Muscle of arm (tissue), 1 donor: ENCODE measurements at regions not wholly inside any gene's neighbourhood (a gene's known extent, or its start where the extent isn't known, plus 50 kb on each side); places are given as distances from the start of the nearest gene placed in this dataset.

ENCODE experiments used
- DNase-seq: peaks from one replicate; pipeline ENCODE4 v3.0.0-alpha.2; 2013

DNA sequence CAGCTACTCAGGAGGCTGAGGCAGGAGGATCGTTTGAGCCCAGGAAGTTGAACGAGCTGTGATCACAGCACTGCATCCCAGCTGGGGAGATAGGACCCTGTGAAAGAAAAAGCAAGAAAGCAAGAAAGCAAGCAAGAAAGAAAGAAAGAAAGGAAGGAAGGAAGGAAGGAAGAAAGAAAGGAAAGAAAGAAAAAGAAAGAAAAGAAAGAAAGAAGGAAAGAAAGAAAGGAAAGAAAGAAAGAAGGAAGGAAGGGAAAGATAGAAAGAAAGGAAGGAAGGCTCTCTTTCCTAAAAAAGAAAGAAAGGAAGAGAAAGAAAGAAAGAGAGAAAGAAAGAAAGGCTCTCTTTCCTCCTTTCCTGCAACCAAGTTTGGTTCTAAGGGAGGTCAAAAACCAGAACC is 380.3 kb downstream of the PCNX1 start:
- DNase-seq: no peak

DNA sequence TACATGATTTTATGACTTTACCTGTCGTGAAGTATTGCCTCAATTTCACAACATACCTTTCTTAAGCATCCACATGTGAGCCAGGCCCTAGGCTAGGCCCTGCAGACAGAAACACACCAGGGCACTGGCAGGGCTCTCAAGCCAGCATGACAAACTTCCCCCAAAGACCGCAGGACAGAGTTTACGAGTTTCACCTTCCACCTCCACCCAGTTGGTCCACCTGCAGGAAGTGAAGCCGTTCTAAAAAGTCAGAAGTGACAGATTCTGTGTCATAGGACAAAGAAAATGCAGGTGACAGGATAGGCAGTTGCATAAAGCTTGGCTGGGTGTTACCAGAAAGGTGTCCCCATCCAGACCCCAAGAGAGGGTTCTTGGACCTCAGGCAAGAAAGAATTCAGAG is 382.3 kb downstream of the PCNX1 start:
- no peak for DNase-seq

DNA sequence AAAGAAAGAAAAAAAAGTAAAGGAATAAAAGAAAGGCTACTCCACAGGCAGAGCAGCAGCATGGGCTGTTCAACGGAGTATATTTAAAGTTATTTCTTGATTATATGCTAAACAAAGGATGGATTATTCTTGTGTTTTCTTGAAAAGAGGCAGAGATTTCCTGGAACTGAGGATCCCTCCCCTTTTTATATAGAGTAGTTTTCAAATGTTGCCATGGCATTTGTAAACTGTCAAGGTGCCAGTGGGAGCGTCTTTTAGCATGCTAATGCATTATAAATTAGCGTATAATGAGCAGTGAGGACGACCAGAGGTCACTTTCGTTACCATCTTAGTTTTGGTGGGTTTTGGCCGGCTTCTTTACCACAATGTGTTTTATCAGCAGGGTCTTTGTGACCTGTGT is 383.0 kb downstream of the PCNX1 start:
- DNase-seq: no peak

DNA sequence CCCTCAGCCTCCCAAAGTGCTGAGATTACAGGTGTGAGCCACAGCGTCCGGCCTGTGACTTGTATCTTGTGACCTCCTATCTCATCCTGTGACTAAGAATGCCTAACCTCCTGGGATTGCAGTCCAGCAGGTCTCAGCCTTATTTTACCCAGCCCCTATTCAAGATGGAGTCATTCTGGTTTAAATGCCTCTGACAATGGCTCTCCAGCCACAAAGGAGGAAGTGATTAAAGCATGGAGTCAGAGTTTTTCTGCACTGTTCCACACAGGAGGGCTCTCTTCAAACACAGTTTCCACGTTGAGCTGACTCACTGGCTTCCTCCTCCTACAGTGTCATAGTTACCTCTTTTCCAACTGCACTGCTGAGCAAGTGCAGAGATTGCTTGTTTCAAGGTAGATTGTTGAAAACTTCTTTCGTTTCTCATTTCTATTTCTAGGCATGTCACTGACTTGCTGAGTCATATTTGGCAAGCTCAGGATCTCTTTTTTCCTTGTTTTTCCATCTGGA is 383.8 kb downstream of the PCNX1 start:
- peak; percentile 23 for DNase-seq

DNA sequence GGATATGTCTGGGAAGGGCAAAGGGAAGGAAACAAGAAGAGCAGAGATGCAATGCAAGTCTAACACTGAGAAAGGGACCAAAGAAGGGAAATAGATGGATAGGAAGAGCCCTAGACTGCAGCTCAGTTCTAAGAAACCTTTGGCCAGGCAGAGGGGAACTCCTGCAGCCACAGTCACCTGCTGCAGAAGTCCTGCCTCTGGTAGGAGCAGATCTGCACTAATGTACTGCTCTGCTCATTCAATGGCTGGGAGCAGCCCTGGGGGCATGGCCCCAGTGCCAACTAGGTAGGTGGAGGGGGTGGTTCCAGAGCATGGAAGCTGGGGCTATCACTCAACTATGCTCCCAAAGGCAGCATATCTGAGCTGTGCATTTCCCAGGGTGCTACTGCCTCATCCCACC is 388.9 kb downstream of the PCNX1 start:
- DNase-seq: no peak

DNA sequence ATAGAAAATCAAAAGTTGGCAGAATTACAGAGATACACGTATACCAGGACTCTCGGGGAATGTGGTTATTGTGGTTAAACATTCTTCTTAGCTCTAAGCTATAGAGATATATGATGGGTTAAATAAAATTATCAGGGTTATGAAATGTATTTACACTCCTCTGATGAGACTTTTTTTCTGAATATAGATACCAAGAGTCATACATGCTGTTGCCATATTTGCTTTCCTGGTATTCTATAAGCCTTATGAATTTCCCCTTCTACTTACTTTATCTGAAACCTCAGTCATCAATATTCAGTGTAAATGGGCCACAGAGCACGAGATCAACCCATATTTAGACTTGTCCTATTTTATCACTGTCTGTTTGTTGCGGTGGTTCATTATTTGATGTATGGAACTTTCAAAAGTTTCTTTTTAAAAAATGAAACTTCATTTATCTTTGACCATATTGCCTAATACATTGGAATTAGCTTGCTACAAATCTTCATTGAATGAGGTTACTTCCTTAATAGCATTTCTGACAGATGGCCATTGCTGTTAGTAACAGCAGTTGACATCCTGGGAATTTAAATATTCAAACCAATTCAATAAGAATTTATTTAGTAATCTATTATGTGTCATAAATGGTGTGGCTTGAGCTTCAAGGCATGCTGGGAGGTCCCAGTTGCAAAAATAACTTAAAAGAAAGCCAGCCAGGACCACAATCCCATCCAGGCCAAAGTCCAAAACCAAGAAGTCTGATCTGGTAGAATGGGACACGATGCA is 393.5 kb downstream of the PCNX1 start:
- no peak for DNase-seq

DNA sequence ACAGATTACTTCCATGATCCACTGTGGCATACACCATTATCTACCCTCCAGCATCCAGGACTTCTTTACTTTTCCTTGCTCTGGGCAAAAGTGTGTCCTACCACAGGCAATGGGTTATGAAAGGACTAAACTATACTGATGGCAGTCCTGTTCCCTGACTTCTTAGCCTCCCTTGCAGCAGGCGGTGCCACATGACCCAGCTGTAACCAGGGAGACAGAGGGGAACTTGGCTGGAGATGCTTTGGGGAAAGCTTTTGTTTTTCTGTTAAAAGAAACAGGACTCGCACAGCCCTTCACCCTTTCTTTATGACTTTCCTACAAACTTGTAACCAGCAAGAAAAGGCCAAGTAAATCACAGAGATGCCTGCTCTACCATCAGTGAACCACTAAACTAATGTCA is 394.4 kb downstream of the PCNX1 start:
- no peak for DNase-seq

DNA sequence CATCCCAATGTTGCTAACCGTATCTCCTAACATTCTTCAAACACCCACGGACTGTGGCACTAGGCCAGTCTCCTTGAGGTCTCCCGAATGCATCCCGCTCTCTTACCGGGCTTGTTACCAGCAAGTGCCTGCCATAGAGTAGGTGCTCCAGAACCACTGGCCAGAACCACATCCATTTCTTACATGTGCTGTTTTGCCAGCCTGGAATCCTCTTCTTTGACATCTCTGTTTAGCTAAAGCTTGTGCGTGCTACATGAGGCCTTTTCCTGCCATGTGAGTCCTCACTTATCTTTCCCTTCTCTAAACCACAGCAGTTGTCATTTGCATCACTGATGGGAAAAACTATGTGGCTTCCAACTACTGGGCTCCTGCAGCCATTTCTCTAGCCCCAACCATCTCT is 397.4 kb downstream of the PCNX1 start:
- no peak for DNase-seq

DNA sequence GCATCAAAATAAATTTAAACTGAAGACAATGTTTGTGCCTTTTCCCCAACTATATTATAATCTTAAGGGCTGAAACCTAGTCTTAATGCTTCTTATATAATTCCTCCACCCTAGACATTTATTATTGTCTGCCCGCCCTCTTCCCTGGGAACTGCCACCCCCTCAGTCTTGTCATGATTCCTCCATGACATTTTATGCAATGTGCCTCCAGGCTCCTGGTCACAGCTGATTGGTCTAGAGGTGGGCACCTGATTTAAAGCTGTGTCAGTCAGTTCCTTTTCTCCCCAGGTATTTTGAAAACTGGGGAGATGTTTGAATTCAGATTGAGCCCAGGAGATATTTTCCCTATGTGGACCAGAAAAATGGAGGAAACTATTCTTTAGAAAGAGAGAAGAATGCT is 401.4 kb downstream of the PCNX1 start:
- DNase-seq: no peak

DNA sequence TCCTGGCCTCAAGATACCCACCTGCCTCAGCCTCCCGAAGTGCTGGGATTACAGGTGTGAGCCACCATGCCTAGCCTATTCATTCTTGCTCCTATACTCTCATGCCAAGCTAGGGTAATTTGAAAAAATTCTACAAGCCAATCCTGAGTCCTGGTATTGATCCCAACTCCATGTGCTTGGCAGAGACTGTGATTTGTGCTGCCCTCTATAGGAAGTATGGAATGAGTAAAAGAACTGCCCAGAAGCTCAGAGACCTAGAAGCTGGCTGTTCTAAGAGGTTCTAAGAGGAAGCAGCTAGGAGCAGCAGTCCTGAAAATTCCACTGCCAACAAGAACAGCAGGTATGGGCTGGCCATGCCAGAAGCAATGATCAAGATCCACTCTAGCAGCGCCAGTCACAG is 402.5 kb downstream of the PCNX1 start:
- DNase-seq: no peak

DNA sequence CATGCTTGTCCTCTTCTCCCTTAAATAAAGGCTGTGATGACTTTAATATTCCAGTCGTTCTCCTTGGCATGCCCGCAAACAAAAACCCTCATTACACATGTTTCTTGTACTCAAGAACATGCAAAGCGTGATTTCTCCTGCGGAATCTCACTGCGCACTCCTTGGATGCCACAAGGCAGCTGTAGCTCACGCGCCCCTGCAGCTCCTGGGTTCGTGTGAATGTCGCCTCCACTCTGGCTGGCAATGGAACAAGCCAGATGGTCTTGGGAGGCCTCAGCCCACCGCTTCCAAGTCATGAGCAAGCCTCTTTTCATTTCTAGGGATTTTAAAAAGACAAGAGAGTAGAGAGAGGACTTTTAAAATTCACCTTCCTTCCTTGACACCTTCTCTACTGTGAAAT is 403.8 kb downstream of the PCNX1 start:
- no peak for DNase-seq

DNA sequence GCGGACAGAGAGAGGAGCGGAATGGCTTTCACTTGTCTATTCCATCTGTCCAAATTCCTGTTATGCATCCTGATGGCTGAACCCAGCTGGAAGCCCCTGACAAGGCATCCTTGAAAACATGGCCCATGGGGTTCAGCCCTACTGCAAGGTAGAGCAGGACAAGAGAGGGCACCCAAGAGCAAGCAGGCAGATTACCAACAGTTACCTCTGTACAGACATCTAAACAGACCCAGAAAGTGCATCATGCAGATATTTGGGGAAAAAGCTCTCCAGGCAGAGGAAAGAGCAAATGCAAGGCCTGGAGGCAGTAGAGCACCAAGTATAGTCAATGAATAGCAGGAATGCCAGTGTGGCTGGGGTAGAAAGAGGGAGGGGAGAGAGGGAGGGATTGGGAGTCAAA is 407.5 kb downstream of the PCNX1 start:
- DNase-seq: no peak

DNA sequence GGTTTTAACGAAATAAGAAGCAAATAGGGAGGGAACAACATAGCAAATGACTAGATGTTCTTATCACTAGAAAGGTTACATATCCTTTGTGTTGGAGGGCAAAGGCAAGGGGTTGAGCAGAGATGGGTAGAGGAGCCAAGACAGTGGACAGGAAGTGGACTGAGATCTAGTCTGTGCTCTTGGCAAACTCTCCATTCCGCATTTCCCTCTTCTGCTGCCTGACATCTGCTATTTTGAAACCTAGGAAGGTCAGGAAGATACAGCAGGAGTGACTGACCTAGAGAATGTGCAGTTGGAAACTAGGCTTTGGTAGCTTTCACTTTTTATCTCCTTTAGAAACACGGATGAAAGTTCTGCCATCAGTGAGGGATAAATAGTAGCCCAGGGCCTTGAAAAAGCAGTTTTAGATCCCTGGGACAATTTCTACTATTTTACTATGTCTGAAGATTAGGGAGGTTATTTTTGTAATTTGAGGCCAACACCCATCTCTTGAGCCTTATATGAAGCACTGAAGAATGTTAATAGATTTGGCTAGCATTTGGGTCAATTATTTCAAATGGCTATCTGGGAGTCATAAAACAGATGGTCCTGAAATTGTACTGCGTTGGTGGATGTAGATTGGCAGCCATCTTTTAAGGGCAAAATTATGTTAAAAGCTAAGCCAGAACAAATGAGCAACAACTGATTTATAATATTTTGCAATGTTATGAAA is 410.3 kb downstream of the PCNX1 start:
- DNase-seq: no peak

DNA sequence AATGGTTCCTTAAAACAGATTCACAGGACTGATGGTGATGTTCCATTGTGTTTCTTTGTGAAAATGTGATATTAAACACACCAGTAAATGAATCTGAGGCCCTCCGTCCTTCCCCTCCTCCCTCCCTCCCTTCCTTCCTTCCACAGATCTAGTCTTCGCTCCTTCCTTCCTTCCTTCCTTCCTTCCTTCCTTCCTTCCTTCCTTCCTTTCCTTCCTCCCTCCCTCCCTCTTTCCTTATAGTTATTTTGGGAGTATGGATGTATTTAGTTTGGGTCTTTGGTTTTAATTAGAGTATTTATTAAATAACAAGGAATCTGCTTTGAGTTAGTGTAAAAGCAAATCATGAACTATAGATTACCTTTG is 410.8 kb downstream of the PCNX1 start:
- no peak for DNase-seq

DNA sequence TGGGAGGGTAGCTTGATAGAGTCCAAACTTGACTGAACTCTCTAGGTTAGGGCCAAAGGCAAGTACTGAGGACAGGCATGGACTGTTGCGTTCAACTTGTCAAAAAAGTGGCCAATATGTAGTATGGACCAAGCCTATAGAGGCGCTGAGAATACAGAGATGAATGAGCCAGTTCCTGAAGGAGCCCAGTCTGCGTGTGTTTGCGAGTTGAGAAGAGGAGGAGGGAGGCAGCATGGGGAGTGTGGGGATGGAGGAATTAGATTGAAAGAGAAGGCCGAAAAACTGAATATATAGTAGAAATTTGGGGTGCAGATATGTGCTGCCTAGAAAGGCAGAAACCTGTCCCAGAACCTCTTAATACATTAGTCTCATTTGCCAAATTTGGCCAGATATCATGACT is 412.4 kb downstream of the PCNX1 start:
- no peak for DNase-seq

DNA sequence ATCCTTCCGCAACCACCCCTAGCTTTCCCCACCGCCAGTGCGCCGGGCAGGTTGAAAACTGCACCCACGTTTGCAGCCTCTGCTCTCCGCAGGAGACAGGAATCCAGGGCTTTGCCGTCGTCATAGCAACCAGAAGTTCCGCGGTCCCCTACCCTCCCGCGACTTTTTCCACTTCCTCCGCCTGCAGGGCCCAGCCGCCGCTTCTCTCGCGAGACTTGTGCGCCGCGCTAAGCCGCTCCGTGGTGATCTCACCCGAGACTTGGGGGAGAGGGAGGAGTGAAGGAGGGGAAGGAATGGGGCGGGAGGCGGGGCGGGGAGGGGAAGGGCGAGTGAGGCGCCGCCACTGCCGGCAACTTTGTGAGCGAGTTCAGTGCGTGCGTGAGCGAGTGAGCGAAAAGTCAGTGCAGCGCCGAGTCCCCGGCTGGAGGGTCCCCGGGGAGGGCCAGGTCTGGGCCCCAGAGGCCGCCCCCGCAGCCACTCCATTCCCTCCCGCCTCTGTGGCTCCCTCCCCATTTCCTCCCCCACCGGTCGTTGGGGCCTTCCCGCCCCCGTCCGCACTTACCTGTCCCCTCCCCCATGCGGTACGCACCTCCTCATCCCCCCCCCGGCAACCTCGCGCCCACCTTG is 413.0 kb downstream of the PCNX1 start, which contains the start of gene SIPA1L1:
SIPA1L1 (plus strand) TSS at position 370 of the 627 bp plus-strand sequence.
- peak; percentile 99 for DNase-seq

DNA sequence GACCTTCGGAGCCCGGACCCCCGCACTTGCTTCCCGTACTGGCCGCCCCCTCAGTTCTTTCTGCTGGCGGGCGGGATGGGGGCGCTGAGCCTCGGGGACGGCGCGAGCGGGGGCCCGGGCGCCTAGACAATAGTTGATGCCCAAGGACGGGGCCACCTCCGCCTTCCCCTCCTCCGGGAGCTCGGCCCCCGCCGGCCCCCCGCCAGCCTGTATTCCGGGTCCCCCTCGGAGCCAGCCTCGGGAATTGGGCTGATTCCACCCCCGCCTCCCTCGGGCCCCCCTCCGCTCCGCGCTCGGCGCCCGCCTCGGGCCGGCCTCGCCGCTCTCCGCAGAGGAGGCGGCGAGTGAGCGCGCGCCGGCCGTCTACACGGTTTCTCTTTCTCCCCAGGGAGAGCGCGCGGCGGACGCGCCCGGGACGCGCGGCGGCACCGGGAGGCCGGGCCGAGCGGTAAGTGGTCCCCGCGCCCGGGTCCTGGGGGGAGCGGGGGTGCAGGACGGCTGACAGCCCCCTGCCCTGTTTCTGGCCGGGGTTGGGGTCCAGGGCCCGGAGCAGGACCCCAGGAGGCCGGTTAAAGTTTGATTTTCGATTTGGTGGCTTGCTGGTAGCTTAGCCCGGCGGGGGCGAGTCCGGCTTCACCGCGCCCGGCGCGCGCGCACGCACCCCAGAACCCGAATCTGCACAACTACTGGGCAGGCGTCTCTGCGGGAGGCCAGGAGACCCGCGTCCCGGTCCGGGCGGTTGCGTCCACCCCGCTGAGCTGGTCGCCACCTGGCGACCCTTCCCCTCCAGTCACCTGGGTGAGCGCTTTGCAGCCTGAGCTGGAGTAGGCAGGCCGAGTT is 413.7 kb downstream of the PCNX1 start:
- peak; percentile 52 for DNase-seq

DNA sequence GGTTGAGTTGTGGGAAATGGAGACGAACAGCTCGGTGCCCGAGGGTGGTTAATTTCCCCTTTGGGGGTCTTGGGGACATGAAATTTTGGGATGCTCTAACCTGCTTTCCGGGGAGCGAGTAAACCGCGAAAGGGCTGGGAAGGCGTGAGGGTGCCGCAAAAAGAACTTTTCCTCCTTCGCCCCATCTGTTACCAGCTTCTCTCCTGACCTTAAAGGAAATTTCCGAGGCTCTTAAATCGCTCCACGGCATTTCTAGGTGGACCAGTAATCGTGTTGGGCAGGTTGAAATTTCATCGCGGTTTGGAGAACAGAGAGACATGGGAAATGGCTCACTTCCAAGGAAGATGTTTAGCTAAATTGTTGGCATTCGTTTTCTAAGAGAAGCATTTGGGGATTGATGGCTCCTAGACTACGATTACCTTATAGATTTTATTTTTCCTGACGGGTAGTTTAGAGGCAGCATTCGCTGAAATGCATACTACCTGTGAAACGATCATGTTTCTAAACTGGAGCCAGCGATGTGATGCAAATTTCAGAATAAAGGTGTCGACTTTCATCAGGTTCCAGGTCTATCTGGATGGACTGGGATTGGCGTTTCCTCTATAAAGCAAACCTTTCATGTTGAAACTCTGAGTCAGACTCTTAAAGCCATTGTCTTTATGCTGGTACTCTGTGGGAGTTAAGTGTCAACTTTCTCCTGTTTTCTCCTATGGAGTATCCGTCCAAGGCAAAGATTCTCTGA is 414.5 kb downstream of the PCNX1 start:
- DNase-seq: peak; percentile 52

DNA sequence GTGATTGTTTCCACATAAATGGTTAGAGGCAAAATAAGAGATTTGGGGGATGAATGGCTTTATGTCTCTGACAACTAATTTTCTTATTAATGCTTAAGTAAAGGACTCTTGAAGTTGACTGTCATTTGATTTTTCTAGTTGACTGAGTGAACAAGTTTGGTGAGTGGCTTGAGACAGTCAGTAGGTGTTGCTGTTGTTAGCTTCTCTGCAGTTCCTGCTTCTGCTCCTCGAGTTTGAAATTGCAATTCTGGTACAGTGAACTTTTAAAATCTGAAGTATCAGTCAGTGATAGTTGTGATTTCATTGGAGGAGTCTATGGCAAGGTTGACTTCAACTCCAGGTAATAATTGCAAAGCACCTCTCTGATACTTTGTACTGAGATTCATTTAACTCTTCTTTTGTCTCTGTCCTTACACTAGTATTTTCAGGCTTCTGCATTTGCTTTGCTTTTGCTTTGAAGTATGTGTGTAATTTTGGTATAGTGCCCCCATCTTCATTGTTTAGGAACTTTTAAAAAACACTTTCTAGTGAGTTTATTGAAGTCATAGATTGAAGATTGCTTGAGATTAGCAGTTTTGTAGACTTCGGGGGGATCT is 415.5 kb downstream of the PCNX1 start:
- DNase-seq: peak; percentile 49

DNA sequence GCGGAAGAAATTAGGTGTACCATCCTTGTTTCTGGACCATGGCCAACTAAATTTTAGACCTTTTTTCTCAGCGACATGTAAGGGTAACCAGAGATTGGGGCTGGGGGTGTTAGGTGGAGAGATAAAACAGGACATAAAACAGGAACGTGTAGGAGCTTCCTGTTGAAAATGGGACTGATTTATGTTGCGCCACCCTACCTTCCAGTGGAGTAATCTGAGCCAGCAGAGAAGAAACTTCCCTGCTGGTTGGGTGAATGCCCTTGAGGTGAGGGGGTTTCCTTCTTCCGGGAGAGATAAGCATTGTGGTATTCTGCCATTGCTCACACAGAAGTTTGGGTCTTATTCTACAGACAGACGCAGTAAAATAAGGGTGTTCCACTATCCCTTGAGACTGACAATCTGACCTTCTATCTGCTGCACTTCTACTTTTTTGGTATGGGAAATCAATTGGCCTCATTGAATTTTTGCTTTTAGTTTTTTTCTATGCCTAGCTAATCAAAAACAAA is 417.6 kb downstream of the PCNX1 start:
- DNase-seq: no peak

DNA sequence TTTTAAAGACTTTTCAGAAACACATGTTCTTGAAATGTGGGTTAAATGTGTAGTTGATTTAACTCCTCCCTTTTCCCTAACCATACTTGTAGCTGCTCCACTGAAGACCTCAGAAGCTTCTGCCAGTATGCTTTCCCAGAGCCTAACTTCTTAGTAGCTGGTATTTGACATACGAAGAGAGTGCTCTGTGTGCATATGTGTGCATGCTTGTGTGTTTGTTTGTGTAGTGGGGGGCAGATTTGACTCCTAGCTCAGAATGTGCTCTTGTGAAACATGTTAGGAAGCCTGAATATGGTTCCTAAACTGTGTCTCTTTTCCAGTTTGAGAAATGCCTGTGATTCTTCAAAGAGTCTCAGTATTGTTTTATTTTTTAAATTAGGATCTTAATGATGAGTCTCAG is 420.4 kb downstream of the PCNX1 start:
- no peak for DNase-seq
